Osteocyte (in vitro differentiated cells): ENCODE measurements at regions not wholly inside any gene's neighbourhood (a gene's known extent, or its start where the extent isn't known, plus 50 kb on each side); places are given as distances from the start of the nearest gene placed in this dataset.
A peak's percentile ranks its signal among the peaks of the same experiment; 100 is the strongest.

Experiments used
- DNase-seq: peaks from one replicate; pipeline ENCODE4 v3.0.0; 2021; ENCODE audit warnings: mixed read lengths; ENCODE audit not compliant: unreplicated experiment; ENCODE audit errors: extremely low spot score
- H3K27ac Mint-ChIP-seq: one replicate; pipeline ENCODE4 v1.8.0; 2021; ENCODE audit warnings: mild to moderate bottlenecking, mixed read lengths; ENCODE audit not compliant: unreplicated experiment
- H3K27me3 Mint-ChIP-seq: one replicate; pipeline ENCODE4 v1.8.0; 2021; ENCODE audit warnings: mixed read lengths; ENCODE audit not compliant: unreplicated experiment
- H3K36me3 Mint-ChIP-seq: one replicate; pipeline ENCODE4 v1.8.0; 2021; ENCODE audit warnings: mixed read lengths; ENCODE audit not compliant: unreplicated experiment
- H3K4me1 Mint-ChIP-seq: one replicate; pipeline ENCODE4 v1.8.0; 2021; ENCODE audit warnings: mixed read lengths; ENCODE audit not compliant: unreplicated experiment
- H3K4me3 Mint-ChIP-seq: one replicate; pipeline ENCODE4 v1.8.0; 2021; ENCODE audit warnings: mild to moderate bottlenecking, moderate library complexity, mixed read lengths; ENCODE audit not compliant: unreplicated experiment
- H3K9me3 Mint-ChIP-seq: one replicate; pipeline ENCODE4 v1.8.0; 2021; ENCODE audit warnings: mixed read lengths; ENCODE audit not compliant: unreplicated experiment
- TF ChIP-seq, protein P1 (sequence below): fragments of 200-600 bp; sonication (generic); IDR thresholded peaks from 2 replicates; pipeline ENCODE4 v1.5.0; 2021; ENCODE audit warnings: antibody characterized with exemption, mild to moderate bottlenecking, moderate library complexity

DNA sequence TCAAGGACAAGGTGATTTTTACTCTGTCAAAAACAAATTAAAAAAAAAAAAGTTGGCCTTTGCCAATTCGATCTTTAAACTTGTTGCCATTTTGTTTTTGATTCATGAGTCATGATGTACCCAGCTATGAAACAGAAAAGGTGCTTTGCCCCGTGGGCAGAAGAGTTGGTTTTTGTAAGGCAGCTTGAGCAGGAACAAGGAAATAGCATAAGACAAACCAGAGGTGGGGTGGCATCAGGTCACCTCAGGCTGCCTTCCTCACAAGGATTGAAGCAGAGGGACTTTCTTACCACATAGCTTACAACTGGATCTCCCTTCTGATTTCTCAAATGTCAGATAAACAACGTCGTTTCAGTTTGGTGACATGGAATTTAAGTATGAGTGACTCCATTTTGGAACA, 123.8 kb downstream of the ARL4C start:
- no peaks in the 10 kb centered on the region for H3K36me3 Mint-ChIP-seq
- no peak overlapping the region for H3K4me3 Mint-ChIP-seq
- H3K9me3 Mint-ChIP-seq: no peaks in the 10 kb centered on the region
- TF ChIP-seq, protein P1, sequence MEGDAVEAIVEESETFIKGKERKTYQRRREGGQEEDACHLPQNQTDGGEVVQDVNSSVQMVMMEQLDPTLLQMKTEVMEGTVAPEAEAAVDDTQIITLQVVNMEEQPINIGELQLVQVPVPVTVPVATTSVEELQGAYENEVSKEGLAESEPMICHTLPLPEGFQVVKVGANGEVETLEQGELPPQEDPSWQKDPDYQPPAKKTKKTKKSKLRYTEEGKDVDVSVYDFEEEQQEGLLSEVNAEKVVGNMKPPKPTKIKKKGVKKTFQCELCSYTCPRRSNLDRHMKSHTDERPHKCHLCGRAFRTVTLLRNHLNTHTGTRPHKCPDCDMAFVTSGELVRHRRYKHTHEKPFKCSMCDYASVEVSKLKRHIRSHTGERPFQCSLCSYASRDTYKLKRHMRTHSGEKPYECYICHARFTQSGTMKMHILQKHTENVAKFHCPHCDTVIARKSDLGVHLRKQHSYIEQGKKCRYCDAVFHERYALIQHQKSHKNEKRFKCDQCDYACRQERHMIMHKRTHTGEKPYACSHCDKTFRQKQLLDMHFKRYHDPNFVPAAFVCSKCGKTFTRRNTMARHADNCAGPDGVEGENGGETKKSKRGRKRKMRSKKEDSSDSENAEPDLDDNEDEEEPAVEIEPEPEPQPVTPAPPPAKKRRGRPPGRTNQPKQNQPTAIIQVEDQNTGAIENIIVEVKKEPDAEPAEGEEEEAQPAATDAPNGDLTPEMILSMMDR: no peak
- DNase-seq: no peak
- no peak overlapping the region for H3K27ac Mint-ChIP-seq
- peaks cover 42% of the 10 kb centered on the region for H3K4me1 Mint-ChIP-seq
- H3K27me3 Mint-ChIP-seq: no peaks in the 10 kb centered on the region

DNA sequence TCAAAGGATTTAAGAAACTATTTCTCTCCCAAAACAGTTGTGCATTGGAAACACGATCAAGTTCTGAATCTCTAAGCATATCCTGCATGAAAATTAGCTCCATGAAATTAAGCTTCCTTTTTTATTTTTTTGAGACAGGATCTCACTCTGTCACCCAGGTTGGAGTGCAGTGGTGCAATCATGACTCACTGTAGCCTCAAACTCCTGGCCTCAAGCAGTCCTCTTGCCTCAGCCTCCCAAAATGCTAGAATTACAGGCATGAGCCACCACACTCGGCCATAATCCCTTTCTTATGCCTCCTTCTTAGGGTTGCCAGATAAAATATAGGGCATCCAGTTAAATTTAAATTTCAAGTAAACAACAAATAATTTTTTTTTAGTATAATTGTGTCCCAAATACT, 124.4 kb downstream of the ARL4C start:
- DNase-seq: no peak
- no peak overlapping the region for H3K4me3 Mint-ChIP-seq
- no peaks in the 10 kb centered on the region for H3K36me3 Mint-ChIP-seq
- no peak overlapping the region for H3K27ac Mint-ChIP-seq
- no peaks in the 10 kb centered on the region for H3K9me3 Mint-ChIP-seq
- TF ChIP-seq, protein P1: no peak
- peaks cover 36% of the 10 kb centered on the region for H3K4me1 Mint-ChIP-seq
- H3K27me3 Mint-ChIP-seq: no peaks in the 10 kb centered on the region

DNA sequence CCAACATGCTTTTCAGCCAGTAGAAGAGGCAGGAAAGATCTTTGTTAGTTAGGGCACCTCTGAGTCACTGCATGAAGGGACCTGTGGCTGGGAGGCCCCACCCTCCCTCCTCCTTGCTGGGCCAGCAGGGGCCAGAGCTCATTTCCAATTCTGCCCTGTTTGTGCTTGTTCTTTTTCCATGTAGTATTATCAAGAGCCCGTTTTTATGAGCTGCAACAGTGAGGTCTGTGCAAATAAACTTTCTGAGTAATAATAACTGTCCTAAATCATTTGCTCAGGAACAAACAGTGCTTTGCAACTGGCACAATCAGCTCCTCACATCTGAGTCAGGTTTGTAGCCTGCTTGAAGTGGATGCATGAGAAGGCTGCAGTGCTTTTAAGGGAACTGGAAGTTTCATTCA, 128.0 kb downstream of the ARL4C start:
- peaks cover 19% of the 10 kb centered on the region for H3K4me1 Mint-ChIP-seq
- no peak for DNase-seq
- H3K9me3 Mint-ChIP-seq: no peaks in the 10 kb centered on the region
- no peak overlapping the region for H3K4me3 Mint-ChIP-seq
- TF ChIP-seq, protein P1: no peak
- H3K36me3 Mint-ChIP-seq: no peaks in the 10 kb centered on the region
- no peak overlapping the region for H3K27ac Mint-ChIP-seq
- no peaks in the 10 kb centered on the region for H3K27me3 Mint-ChIP-seq

DNA sequence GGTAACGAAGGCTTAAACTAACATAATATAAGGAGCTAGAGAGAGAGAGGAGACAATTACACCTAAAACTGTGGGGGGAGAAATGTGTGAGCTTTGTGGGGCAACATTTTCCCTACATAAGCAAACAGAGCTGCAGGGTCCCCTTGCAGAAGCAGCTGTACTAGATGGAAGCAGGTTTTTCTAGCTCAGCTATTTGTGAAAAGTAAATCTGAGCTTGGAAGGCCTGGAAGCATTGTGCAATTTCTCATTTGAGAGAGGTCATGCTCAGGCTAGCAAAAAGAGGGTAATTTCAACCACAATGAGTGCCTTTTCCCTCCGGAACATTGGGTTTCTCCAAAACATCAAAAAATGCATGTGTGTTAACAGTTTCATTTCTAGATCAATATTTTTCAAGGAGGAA, 130.0 kb downstream of the ARL4C start:
- peak; percentile 5 for DNase-seq
- Mint-ChIP-seq H3K36me3 (no peaks in the 10 kb centered on the region), H3K27ac (no peak overlapping the region), H3K27me3 (no peaks in the 10 kb centered on the region), H3K9me3 (no peaks in the 10 kb centered on the region), H3K4me3 (no peak overlapping the region), H3K4me1 (peaks cover 28% of the 10 kb centered on the region)
- TF ChIP-seq, protein P1: no peak

DNA sequence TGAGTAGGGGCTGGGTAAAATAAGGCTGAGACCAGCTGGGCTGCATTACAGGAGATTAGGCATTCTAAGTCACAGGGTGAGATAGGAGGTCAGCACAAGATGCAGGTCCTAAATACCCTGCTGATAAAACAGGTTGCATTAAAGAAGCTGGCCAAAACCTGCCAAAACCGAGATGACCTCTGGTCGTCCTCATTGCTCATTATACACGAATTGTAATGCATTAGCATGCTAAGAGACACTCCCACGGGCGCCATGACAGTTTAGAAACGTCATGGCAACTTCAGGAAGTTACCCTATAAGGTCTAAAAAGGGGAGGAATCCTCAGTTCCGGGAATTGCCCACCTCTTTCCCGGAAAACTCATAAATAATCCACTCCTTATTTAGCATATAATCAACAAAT, 132.2 kb downstream of the ARL4C start:
- no peaks in the 10 kb centered on the region for H3K27me3 Mint-ChIP-seq
- TF ChIP-seq, protein P1: no peak
- H3K27ac Mint-ChIP-seq: no peak overlapping the region
- H3K9me3 Mint-ChIP-seq: no peaks in the 10 kb centered on the region
- H3K36me3 Mint-ChIP-seq: no peaks in the 10 kb centered on the region
- H3K4me3 Mint-ChIP-seq: no peak overlapping the region
- peaks cover 38% of the 10 kb centered on the region for H3K4me1 Mint-ChIP-seq
- DNase-seq: no peak
